ENCODE measurements at regions not wholly inside any gene's neighbourhood (a gene's known extent, or its start where the extent isn't known, plus 50 kb on each side); places are given as distances from the start of the nearest gene placed in this dataset.

DNA sequence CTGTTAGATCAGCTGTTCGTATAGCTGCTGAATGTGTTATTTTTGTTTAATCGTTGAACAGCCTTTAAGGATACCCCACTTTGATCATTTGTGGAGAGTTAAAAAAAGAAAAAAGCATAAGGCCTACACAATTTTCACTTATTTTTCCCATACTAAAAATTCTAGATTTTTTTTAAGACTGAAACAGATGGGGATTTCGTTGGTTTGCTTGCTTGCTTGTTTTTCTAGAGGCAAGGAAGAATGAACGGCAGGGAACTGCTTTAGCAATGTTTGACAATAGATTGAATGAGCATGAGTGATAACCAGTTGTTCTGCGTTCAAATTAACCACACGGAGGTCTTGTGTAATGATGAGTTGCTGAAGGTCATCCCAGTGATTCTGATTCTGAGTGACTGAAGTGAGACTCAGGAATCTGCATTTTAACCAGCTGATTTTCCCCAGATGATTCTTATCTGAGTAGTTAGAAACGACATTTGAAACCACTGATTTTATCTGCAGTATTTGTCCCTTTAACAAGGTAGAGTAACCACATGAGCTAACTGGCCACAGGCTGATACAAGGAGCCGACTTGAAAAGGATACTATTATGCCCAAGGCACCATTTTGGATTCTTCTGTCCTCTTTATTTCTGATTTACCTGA is 85.9 kb downstream of the GPR37 start:
- TF ChIP-seq, protein P1, sequence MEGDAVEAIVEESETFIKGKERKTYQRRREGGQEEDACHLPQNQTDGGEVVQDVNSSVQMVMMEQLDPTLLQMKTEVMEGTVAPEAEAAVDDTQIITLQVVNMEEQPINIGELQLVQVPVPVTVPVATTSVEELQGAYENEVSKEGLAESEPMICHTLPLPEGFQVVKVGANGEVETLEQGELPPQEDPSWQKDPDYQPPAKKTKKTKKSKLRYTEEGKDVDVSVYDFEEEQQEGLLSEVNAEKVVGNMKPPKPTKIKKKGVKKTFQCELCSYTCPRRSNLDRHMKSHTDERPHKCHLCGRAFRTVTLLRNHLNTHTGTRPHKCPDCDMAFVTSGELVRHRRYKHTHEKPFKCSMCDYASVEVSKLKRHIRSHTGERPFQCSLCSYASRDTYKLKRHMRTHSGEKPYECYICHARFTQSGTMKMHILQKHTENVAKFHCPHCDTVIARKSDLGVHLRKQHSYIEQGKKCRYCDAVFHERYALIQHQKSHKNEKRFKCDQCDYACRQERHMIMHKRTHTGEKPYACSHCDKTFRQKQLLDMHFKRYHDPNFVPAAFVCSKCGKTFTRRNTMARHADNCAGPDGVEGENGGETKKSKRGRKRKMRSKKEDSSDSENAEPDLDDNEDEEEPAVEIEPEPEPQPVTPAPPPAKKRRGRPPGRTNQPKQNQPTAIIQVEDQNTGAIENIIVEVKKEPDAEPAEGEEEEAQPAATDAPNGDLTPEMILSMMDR (IDR thresholded peaks at IDR 0.05; ENCODE audit: low read length) = no peak
- no peak for TF ChIP-seq EZH2 (optimal IDR thresholded peaks at IDR 0.05; ENCODE audit: low read depth, low read length)

Data from MM.1S (cell line).